Tibial artery (tissue), 4 donors: ENCODE measurements at regions not wholly inside any gene's neighbourhood (a gene's known extent, or its start where the extent isn't known, plus 50 kb on each side); places are given as distances from the start of the nearest gene placed in this dataset.

Source experiments
- DNase-seq, 2 donors: peaks; one replicate each; pipeline ENCODE4 v3.0.0-alpha.2; 2019
- H3K27ac ChIP-seq, 2 donors: fragments of 200-600 bp; sonication (generic) in 1 of 2; 1 replicate in 1 of 2; 2 replicates in 1 of 2; pipeline ENCODE4 v1.5.1; 2018 to 2019; ENCODE audit warnings: mild to moderate bottlenecking in 1 of 2
- H3K27me3 ChIP-seq, 2 donors: fragments of 200-600 bp; sonication (generic) in 1 of 2; one replicate each; pipeline versions ENCODE4 v1.5.1 to v1.6.0; 2016 to 2019
- H3K36me3 ChIP-seq, 3 donors: fragments of 200-600 bp; sonication (generic) in 2 of 3; one replicate each; pipeline ENCODE4 v1.5.1; 2016 to 2019; ENCODE audit warnings: mild to moderate bottlenecking in 2 of 3
- H3K4me1 ChIP-seq, 4 donors: fragments of 200-600 bp; sonication (generic) in 2 of 4; 1 replicate in 3 of 4; 2 replicates in 1 of 4; pipeline ENCODE4 v1.5.1; 2016 to 2019
- H3K4me3 ChIP-seq, 2 donors: fragments of 200-600 bp; sonication (generic) in 1 of 2; 1 replicate in 1 of 2; 2 replicates in 1 of 2; pipeline ENCODE4 v1.5.1; 2018 to 2019; ENCODE audit warnings: mild to moderate bottlenecking in 2 of 2
- H3K9me3 ChIP-seq, 3 donors: fragments of 200-600 bp; sonication (generic) in 1 of 3; one replicate each; pipeline ENCODE4 v1.5.1; 2016 to 2019
- CTCF ChIP-seq, 2 experiments: fragments of 200-600 bp in 1 of 2; fragments of 450-650 bp in 1 of 2; IDR thresholded peaks; one replicate each; pipeline ENCODE4 v1.5.1; 2017 to 2019; ENCODE audit warnings: antibody characterized with exemption in 2 of 2, mild to moderate bottlenecking in 1 of 2, moderate library complexity in 1 of 2
- intact Hi-C: fragments of 100-400 bp; cut with DNase I; formaldehyde crosslinking; loops from one replicate; pipeline ENCODE4 v1.15.0; 2023; ENCODE audit warnings: low total_unique reads

GRCh38 chr13:93174260-93174659, 52.3 kb upstream of the GPC6 start:
- no peaks in the 10 kb centered on the region for H3K27me3 ChIP-seq
- no peaks in the 10 kb centered on the region for H3K4me1 ChIP-seq
- no peaks in the 10 kb centered on the region for H3K9me3 ChIP-seq
- no peak overlapping the region for H3K27ac ChIP-seq
- no peak overlapping the region for H3K4me3 ChIP-seq
- no peak for TF ChIP-seq CTCF (IDR thresholded peaks at IDR 0.05)
- intact Hi-C loops, result no loop called here
- no peak for DNase-seq
- H3K36me3 ChIP-seq, result no peaks in the 10 kb centered on the region
